SK-N-SH (cell line): ENCODE measurements at regions not wholly inside any gene's neighbourhood (a gene's known extent, or its start where the extent isn't known, plus 50 kb on each side); places are given as distances from the start of the nearest gene placed in this dataset.

ENCODE experiments used
- CTCF ChIP-seq: fragments of 200-600 bp; sonication (generic); IDR thresholded peaks from 2 replicates; pipeline ENCODE4 v1.6.1; 2017; ENCODE audit warnings: antibody characterized with exemption, mild to moderate bottlenecking, moderate library complexity
- IRF3 ChIP-seq: fragments of 150-350 bp; IDR thresholded peaks from 2 replicates; pipeline ENCODE4 v1.6.1; 2016; ENCODE audit warnings: mild to moderate bottlenecking, low read depth, low read length
- MEF2A ChIP-seq: IDR thresholded peaks from 2 replicates; pipeline ENCODE4 v1.4.0; 2012; ENCODE audit warnings: low read depth, borderline replicate concordance
- RAD21 ChIP-seq: IDR thresholded peaks from 2 replicates; pipeline ENCODE4 v1.6.1; 2012; ENCODE audit warnings: mild to moderate bottlenecking, low read length
- TAF1 ChIP-seq: IDR thresholded peaks from 2 replicates; pipeline ENCODE4 v1.6.1; 2012; ENCODE audit warnings: low read depth, mild to moderate bottlenecking, low read length, moderate library complexity, borderline replicate concordance

GRCh38 chr14:22164616-22165015 is 424.4 kb downstream of the DAD1 start:
- TF ChIP-seq IRF3 (no peak), CTCF (no peak), TAF1 (no peak), RAD21 (no peak), MEF2A (no peak)
